ENCODE measurements at regions not wholly inside any gene's neighbourhood (a gene's known extent, or its start where the extent isn't known, plus 50 kb on each side); places are given as distances from the start of the nearest gene placed in this dataset.
"Not testable (repeated sequence)": the region's sequence is repeated elsewhere in the genome, so short reads cannot be mapped to it uniquely, and the experiment has no call there.

- DNase-seq (ENCODE audit: low read depth in 2 of 3, low spot score in 2 of 3) = not testable (repeated sequence)
Observed at GRCh38 chr16:29062235-29062634, 77.4 kb downstream of the LAT start.

GRCh38 chr16:29061467-29061921 lies 76.6 kb downstream of the LAT start:
- not testable (repeated sequence) for DNase-seq (ENCODE audit: low read depth in 2 of 3, low spot score in 2 of 3)

- DNase-seq (ENCODE audit: low read depth in 2 of 3, low spot score in 2 of 3) = not testable (repeated sequence)
Observed at GRCh38 chr16:29060022-29060810, 75.4 kb downstream of the LAT start.

GRCh38 chr16:29059575-29059974 lies 74.7 kb downstream of the LAT start:
- DNase-seq (ENCODE audit: low read depth in 2 of 3, low spot score in 2 of 3) = not testable (repeated sequence)

Data from activated CD8-positive, alpha-beta memory T cell treated with anti-CD3 and anti-CD28 coated beads for 48 hours (primary cell).